Gastrocnemius medialis (tissue), 4 donors: ENCODE measurements at regions not wholly inside any gene's neighbourhood (a gene's known extent, or its start where the extent isn't known, plus 50 kb on each side); places are given as distances from the start of the nearest gene placed in this dataset.

ENCODE experiments used
- ATAC-seq, 2 donors: fragments of 150-250 bp; one replicate each; pipeline ENCODE4 v1.9.1; 2016
- DNase-seq, 2 donors: peaks; one replicate each; pipeline ENCODE4 v3.0.0-alpha.2; 2019
- H3K27ac ChIP-seq, 4 donors: fragments of 200-600 bp; sonication (generic); 1 replicate in 1 of 4; 2 replicates in 3 of 4; pipeline ENCODE4 v1.5.1; 2016 to 2018; ENCODE audit warnings: mild to moderate bottlenecking in 2 of 4, moderate library complexity in 1 of 4
- H3K27me3 ChIP-seq, 3 donors: fragments of 200-600 bp; sonication (generic) in 2 of 3; 1 replicate in 1 of 3; 2 replicates in 2 of 3; pipeline versions ENCODE4 v1.5.1 to v1.6.0; 2016 to 2019; ENCODE audit warnings: mild to moderate bottlenecking in 1 of 3, moderate library complexity in 1 of 3
- H3K36me3 ChIP-seq, 2 donors: fragments of 200-600 bp; sonication (generic) in 1 of 2; one replicate each; pipeline ENCODE4 v1.5.1; 2017 to 2018
- H3K4me1 ChIP-seq, 2 donors: fragments of 200-600 bp; sonication (generic) in 1 of 2; one replicate each; pipeline ENCODE4 v1.5.1; 2016 to 2017; ENCODE audit warnings: mild to moderate bottlenecking in 2 of 2
- H3K4me3 ChIP-seq, 4 donors: fragments of 200-600 bp; sonication (generic) in 3 of 4; 1 replicate in 1 of 4; 2 replicates in 3 of 4; pipeline ENCODE4 v1.5.1; 2016 to 2019; ENCODE audit warnings: mild to moderate bottlenecking in 2 of 4
- H3K9me3 ChIP-seq, 3 donors: fragments of 200-600 bp; sonication (generic) in 2 of 3; 1 replicate in 1 of 3; 2 replicates in 2 of 3; pipeline ENCODE4 v1.5.1; 2016 to 2019
- POLR2A ChIP-seq, 2 donors: fragments of 450-650 bp; IDR thresholded peaks; one replicate each; pipeline ENCODE4 v1.6.1; 2017; ENCODE audit warnings: antibody characterized with exemption in 2 of 2, mild to moderate bottlenecking in 2 of 2, moderate library complexity in 2 of 2
- in situ Hi-C, 4 donors: fragments of 200-750 bp; cut with MboI; loops; one replicate each; pipeline versions ENCODE4 v1.15.0 to v1.8.0; 2017; ENCODE audit warnings: low sequenced_read_pairs in 4 of 4
- intact Hi-C: fragments of 100-400 bp; cut with DNase I; formaldehyde crosslinking; loops from one replicate; pipeline ENCODE4 v1.15.1; 2023; ENCODE audit warnings: low total_unique reads
- TF ChIP-seq, protein P1 (sequence below), 5 experiments: fragments of 450-650 bp in 3 of 5; fragments of 200-600 bp in 2 of 5; sonication (generic) in 2 of 5; IDR thresholded peaks in 4 of 5; conservative IDR thresholded peaks in 1 of 5; 1 replicate in 4 of 5; 2 replicates in 1 of 5; pipeline ENCODE4 v1.5.1; 2016 to 2019; ENCODE audit warnings: antibody characterized with exemption in 5 of 5, mild to moderate bottlenecking in 3 of 5, moderate library complexity in 3 of 5

DNA sequence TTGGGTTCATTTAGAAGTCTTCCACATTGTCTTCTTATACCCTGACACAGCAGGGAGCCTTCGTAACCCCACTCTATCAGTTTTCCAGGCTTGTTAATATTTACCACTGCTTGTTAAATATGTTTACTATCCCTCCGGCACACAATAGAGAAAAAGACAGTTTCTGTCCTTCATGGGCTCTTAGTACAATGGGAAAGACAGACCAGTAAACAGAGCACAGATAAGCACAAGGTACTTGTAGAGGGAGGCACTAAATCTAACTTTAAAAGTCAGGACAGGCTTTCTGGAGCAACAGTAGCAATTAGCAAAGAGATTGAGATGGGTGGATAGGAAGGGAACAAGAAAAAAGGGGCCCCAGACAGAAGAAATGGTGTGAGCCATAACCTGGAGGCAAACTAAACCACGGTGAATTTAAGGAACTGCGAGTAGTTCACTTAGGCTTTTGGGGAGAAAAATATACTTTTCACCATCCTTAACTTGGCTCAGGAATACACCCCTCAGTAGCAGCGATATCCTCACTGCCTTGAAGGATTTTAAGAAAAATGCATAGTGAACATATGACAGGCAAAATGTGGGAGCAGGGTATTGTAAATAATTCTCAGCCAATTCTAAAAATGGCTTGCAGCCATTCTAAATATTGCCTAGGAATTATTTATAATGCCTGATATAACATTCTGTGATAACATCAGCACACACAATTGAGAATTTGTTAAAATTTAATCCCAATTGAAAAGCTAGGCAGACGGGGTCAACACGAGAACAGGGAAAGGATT lies 383.7 kb downstream of the CDH2 start:
- Histone ChIP-seq H3K27ac (no peak overlapping the region), H3K27me3 (no peaks in the 10 kb centered on the region), H3K4me3 (no peak overlapping the region), H3K9me3 (no peaks in the 10 kb centered on the region), H3K36me3 (no peaks in the 10 kb centered on the region), H3K4me1 (no peaks in the 10 kb centered on the region)
- ATAC-seq = no peak
- DNase-seq = no peak
- in situ Hi-C loops (no loop called here), intact Hi-C loops (no loop called here)
- no peak for TF ChIP-seq POLR2A (IDR thresholded peaks at IDR 0.05)

DNA sequence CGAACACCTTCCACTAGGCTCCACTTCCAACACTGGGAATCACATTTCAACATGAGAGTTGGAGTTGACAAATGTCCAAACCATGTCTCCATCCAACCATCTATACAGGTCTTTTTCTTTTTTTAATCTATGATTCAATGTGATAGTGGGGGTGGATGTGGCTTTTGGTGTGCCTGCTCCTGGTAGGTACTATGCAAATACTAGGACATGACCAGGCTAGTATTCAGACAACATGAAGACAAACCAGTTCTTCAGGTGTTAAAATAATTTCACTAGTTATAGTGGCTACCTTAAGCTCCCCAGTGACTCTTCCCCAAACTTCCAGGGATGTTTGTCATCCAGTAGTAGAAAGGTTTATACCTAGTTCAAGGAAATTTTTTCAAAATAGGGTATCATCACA lies 387.5 kb downstream of the CDH2 start:
- intact Hi-C loops (no loop called here), in situ Hi-C loops (no loop called here)
- no peaks in the 10 kb centered on the region for H3K4me1 ChIP-seq

DNA sequence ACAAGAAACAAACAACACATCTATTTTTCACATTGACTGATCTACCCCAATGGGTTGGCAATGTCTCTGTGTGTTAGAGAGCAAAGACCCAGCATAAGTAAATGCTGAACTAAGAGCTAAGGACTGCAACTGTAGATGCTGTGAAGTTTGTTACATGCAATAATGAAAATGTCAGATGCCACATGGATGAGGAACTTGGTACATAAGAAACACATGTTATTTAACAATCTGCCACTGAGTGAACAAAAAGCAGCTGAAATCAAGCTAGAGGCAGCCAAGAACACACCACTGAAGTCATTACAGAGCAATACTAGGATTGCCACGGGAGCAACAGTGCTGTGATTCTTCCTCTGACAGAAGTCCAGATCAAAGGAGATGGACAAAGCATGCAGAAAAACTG lies 389.4 kb downstream of the CDH2 start:
- ATAC-seq (no peak), DNase-seq (no peak)
- TF ChIP-seq, protein P1, sequence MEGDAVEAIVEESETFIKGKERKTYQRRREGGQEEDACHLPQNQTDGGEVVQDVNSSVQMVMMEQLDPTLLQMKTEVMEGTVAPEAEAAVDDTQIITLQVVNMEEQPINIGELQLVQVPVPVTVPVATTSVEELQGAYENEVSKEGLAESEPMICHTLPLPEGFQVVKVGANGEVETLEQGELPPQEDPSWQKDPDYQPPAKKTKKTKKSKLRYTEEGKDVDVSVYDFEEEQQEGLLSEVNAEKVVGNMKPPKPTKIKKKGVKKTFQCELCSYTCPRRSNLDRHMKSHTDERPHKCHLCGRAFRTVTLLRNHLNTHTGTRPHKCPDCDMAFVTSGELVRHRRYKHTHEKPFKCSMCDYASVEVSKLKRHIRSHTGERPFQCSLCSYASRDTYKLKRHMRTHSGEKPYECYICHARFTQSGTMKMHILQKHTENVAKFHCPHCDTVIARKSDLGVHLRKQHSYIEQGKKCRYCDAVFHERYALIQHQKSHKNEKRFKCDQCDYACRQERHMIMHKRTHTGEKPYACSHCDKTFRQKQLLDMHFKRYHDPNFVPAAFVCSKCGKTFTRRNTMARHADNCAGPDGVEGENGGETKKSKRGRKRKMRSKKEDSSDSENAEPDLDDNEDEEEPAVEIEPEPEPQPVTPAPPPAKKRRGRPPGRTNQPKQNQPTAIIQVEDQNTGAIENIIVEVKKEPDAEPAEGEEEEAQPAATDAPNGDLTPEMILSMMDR (IDR thresholded peaks at IDR 0.05 in 4 of 5, conservative IDR thresholded peaks at IDR 0.05 in 1 of 5) = no peak
- H3K27me3 ChIP-seq = no peaks in the 10 kb centered on the region
- in situ Hi-C loops = no loop called here
- H3K4me1 ChIP-seq = no peaks in the 10 kb centered on the region
- H3K36me3 ChIP-seq = no peaks in the 10 kb centered on the region
- no peak overlapping the region for H3K27ac ChIP-seq
- no peaks in the 10 kb centered on the region for H3K9me3 ChIP-seq
- no peak overlapping the region for H3K4me3 ChIP-seq
- intact Hi-C loops = no loop called here

More for the DNA sequence above, 387.5 kb downstream of the CDH2 start:
- no peaks in the 10 kb centered on the region for H3K36me3 ChIP-seq
- no peaks in the 10 kb centered on the region for H3K9me3 ChIP-seq
- H3K4me3 ChIP-seq = no peak overlapping the region
- DNase-seq (no peak), ATAC-seq (no peak)
- H3K27ac ChIP-seq = no peak overlapping the region
- TF ChIP-seq POLR2A (IDR thresholded peaks at IDR 0.05) = no peak
- TF ChIP-seq, protein P1 (IDR thresholded peaks at IDR 0.05 in 4 of 5, conservative IDR thresholded peaks at IDR 0.05 in 1 of 5) = no peak
- no peaks in the 10 kb centered on the region for H3K27me3 ChIP-seq

DNA sequence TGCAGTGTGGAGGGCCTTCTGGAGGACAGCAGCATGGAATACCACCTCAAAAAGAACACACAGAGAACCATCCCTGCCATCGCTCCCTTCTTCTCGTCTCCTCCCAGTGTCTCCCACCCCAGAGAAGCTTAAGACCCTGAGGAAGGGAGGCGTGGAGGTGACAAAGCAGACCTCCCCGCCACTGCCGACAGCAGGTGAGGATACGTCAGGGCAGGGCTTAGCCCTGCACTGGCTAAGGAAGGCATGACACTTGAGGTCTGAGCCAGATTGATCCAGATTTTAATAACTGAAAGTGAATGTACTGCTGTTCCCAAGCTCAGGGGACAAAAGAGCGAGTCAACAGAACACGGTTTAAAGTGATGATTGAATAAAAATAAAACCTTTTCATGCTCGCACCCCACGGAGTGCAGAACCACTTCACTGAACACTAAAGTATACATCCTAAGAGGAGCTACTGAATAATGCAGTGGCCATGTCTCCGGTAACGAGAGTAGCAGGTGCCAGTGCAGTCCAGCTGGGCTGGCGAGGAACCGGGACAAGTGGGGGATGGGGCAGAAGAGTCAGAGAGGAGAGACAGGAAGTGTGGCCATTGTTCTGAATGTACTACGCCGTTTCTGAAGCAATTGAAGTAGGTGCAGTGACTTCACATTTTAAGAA lies 391.0 kb downstream of the CDH2 start:
- Histone ChIP-seq H3K27me3 (no peaks in the 10 kb centered on the region), H3K27ac (no peak overlapping the region), H3K36me3 (no peaks in the 10 kb centered on the region), H3K9me3 (no peaks in the 10 kb centered on the region), H3K4me1 (no peaks in the 10 kb centered on the region), H3K4me3 (no peak overlapping the region)
- in situ Hi-C loops (no loop called here), intact Hi-C loops (no loop called here)
- no peak for ATAC-seq
- no peak for DNase-seq
- TF ChIP-seq POLR2A (IDR thresholded peaks at IDR 0.05) = no peak
- TF ChIP-seq, protein P1 (IDR thresholded peaks at IDR 0.05 in 4 of 5, conservative IDR thresholded peaks at IDR 0.05 in 1 of 5) = no peak

DNA sequence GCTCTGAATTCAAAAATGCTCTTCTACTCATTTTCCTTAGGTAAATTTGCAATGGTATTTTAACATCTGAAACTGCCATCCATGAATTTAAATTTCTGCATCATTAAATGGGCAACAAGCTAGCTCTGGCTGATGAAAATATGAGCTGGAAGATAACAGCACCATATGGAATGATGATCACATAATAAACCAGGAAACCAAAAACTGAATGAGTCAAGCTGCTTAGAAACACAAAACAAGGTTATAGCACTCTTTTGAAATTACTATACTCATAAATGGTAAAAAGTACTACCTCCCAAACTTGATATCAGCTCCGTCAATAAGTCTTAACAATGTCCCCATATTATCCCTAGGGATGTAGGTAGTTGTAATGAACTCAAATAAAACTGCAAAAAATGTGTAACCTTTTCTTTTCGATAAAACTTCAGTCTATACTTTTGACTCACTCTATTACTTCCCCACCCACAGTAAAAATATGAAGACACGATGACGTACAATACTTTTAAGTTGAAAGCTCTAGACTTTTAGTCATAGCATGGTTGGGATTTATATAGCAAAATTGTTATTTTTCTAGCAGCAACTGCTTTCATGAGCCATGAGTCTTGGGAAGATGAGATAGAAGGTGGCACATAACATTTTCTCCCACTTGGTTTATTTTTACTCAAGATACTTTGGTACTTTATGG lies 396.7 kb downstream of the CDH2 start:
- H3K4me3 ChIP-seq = no peak overlapping the region
- no peaks in the 10 kb centered on the region for H3K36me3 ChIP-seq
- no peaks in the 10 kb centered on the region for H3K27me3 ChIP-seq
- no peaks in the 10 kb centered on the region for H3K4me1 ChIP-seq
- DNase-seq = no peak
- H3K9me3 ChIP-seq = no peaks in the 10 kb centered on the region
- in situ Hi-C loops (no loop called here), intact Hi-C loops (no loop called here)
- H3K27ac ChIP-seq = no peak overlapping the region
- TF ChIP-seq, protein P1 (IDR thresholded peaks at IDR 0.05 in 4 of 5, conservative IDR thresholded peaks at IDR 0.05 in 1 of 5) = no peak
- no peak for TF ChIP-seq POLR2A (IDR thresholded peaks at IDR 0.05)
- no peak for ATAC-seq
